ENCODE measurements at regions not wholly inside any gene's neighbourhood (a gene's known extent, or its start where the extent isn't known, plus 50 kb on each side); places are given as distances from the start of the nearest gene placed in this dataset.
A peak's percentile ranks its signal among the peaks of the same experiment; 100 is the strongest.

DNA sequence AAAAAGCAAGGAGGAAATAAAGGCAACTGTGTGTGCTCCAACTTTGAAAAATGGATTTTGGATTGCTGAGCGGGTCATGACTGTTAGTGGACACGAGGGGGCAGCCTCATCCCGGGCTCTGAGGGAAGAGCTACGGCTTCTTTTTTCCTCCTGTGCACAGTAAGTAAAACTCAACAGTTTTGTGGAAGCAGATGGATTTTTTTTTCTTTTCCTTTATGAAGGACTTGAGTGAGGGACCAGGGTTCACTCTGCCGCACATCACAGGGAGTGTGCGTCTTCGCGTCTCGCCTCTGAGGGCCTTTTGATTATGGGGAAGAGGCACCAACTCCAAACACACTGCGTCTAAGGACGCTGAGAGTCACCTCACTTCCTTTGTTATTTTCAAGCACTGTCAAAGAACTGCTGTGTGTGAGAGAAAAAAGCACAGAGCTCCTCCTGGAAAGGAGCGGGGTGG lies 80.3 kb upstream of the GOT2 start:
- Histone ChIP-seq H3K36me3 (ENCODE audit: insufficient read depth, low read length) (no peaks in the 10 kb centered on the region), H3K27me3 (ENCODE audit: insufficient read depth, low read length) (no peaks in the 10 kb centered on the region), H2AFZ (ENCODE audit: low read length) (peak overlapping the region; percentile 99), H3K4me1 (ENCODE audit: insufficient read depth, low read length) (peaks cover 4% of the 10 kb centered on the region), H4K20me1 (ENCODE audit: insufficient read depth, low read length) (no peaks in the 10 kb centered on the region), H3K4me2 (ENCODE audit: insufficient read depth, low read length) (peak overlapping the region; percentile 95), H3K27ac (ENCODE audit: low read depth, low read length) (no peak overlapping the region), H3K9me3 (ENCODE audit: low read depth, low read length) (no peaks in the 10 kb centered on the region), H3K4me3 (ENCODE audit: insufficient read depth, low read length) (peak overlapping the region; percentile 67), H3K79me2 (ENCODE audit: insufficient read depth, low read length) (no peaks in the 10 kb centered on the region)
- TF ChIP-seq, protein P1, sequence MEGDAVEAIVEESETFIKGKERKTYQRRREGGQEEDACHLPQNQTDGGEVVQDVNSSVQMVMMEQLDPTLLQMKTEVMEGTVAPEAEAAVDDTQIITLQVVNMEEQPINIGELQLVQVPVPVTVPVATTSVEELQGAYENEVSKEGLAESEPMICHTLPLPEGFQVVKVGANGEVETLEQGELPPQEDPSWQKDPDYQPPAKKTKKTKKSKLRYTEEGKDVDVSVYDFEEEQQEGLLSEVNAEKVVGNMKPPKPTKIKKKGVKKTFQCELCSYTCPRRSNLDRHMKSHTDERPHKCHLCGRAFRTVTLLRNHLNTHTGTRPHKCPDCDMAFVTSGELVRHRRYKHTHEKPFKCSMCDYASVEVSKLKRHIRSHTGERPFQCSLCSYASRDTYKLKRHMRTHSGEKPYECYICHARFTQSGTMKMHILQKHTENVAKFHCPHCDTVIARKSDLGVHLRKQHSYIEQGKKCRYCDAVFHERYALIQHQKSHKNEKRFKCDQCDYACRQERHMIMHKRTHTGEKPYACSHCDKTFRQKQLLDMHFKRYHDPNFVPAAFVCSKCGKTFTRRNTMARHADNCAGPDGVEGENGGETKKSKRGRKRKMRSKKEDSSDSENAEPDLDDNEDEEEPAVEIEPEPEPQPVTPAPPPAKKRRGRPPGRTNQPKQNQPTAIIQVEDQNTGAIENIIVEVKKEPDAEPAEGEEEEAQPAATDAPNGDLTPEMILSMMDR (IDR thresholded peaks at IDR 0.05; ENCODE audit: extremely low read depth, low read depth, low read length) = peak; percentile 95
- peak; percentile 82 for DNase-seq (ENCODE audit: insufficient read length, low spot score, missing footprints)

DNA sequence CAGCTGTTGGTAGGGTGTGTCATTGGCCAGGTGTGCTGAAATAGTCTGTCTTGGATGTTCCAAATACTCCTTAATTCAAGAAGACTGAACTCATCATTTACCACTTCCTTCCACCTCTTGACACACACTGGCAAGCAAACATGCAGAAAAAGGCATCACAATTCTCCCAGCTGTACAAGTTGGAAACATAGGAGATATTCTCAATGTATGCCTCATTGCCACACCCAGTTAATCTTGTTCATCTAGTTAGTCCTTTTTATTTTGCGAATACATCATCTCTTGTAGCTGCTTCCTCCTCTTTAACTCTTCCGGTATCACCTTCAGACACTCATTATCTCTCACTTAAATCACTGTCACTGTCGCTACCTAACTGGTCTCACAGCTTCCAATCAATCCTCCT lies 75.1 kb upstream of the GOT2 start:
- Histone ChIP-seq H4K20me1 (ENCODE audit: insufficient read depth, low read length) (no peaks in the 10 kb centered on the region), H3K9me3 (ENCODE audit: low read depth, low read length) (no peaks in the 10 kb centered on the region), H3K4me2 (ENCODE audit: insufficient read depth, low read length) (no peak overlapping the region), H3K4me1 (ENCODE audit: insufficient read depth, low read length) (no peaks in the 10 kb centered on the region), H3K4me3 (ENCODE audit: insufficient read depth, low read length) (no peak overlapping the region), H3K79me2 (ENCODE audit: insufficient read depth, low read length) (no peaks in the 10 kb centered on the region), H3K27me3 (ENCODE audit: insufficient read depth, low read length) (no peaks in the 10 kb centered on the region), H3K36me3 (ENCODE audit: insufficient read depth, low read length) (no peaks in the 10 kb centered on the region), H3K27ac (ENCODE audit: low read depth, low read length) (no peak overlapping the region), H2AFZ (ENCODE audit: low read length) (no peak overlapping the region)
- TF ChIP-seq, protein P1 (IDR thresholded peaks at IDR 0.05; ENCODE audit: extremely low read depth, low read depth, low read length) = no peak
- no peak for DNase-seq (ENCODE audit: insufficient read length, low spot score, missing footprints)

DNA sequence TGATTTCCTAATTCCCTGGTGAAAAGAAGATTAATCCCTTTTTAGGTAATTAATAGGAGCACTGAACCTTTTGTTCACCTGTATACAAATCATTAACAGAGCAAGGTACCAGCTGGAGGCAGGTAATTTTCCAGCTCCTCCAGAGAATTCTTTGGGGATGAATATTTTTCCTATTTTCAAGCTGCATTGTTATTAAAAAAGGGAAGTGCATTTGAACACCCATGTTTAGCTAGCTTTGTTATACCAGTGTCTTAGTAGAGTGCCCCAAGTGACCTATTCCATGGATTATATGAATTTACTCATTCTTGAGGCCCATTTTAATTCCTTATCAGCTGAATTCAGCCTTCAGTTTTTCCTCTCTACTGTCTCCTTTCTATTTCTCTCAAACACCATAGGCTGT lies 73.2 kb upstream of the GOT2 start:
- H3K27me3 ChIP-seq (ENCODE audit: insufficient read depth, low read length) = no peaks in the 10 kb centered on the region
- H4K20me1 ChIP-seq (ENCODE audit: insufficient read depth, low read length) = no peaks in the 10 kb centered on the region
- no peak overlapping the region for H3K27ac ChIP-seq (ENCODE audit: low read depth, low read length)
- H3K4me2 ChIP-seq (ENCODE audit: insufficient read depth, low read length) = no peak overlapping the region
- H3K9me3 ChIP-seq (ENCODE audit: low read depth, low read length) = no peaks in the 10 kb centered on the region
- no peak for DNase-seq (ENCODE audit: insufficient read length, low spot score, missing footprints)
- no peak overlapping the region for H2AFZ ChIP-seq (ENCODE audit: low read length)
- H3K36me3 ChIP-seq (ENCODE audit: insufficient read depth, low read length) = no peaks in the 10 kb centered on the region
- no peaks in the 10 kb centered on the region for H3K4me1 ChIP-seq (ENCODE audit: insufficient read depth, low read length)
- TF ChIP-seq, protein P1 (IDR thresholded peaks at IDR 0.05; ENCODE audit: extremely low read depth, low read depth, low read length) = no peak
- no peaks in the 10 kb centered on the region for H3K79me2 ChIP-seq (ENCODE audit: insufficient read depth, low read length)
- no peak overlapping the region for H3K4me3 ChIP-seq (ENCODE audit: insufficient read depth, low read length)

- no peaks in the 10 kb centered on the region for H3K9me3 ChIP-seq (ENCODE audit: low read depth, low read length)
- H3K79me2 ChIP-seq (ENCODE audit: insufficient read depth, low read length) = no peaks in the 10 kb centered on the region
These were observed 67.7 kb upstream of the GOT2 start for GRCh38 chr16:58801838-58802237.

More at GRCh38 chr16:58801838-58802237, 67.7 kb upstream of the GOT2 start:
- no peak overlapping the region for H3K27ac ChIP-seq (ENCODE audit: low read depth, low read length)
- TF ChIP-seq, protein P1 (IDR thresholded peaks at IDR 0.05; ENCODE audit: extremely low read depth, low read depth, low read length) = no peak
- no peak overlapping the region for H3K4me3 ChIP-seq (ENCODE audit: insufficient read depth, low read length)
- no peak overlapping the region for H3K4me2 ChIP-seq (ENCODE audit: insufficient read depth, low read length)
- H4K20me1 ChIP-seq (ENCODE audit: insufficient read depth, low read length) = no peaks in the 10 kb centered on the region
- H2AFZ ChIP-seq (ENCODE audit: low read length) = no peak overlapping the region
- H3K27me3 ChIP-seq (ENCODE audit: insufficient read depth, low read length) = no peaks in the 10 kb centered on the region
- no peaks in the 10 kb centered on the region for H3K36me3 ChIP-seq (ENCODE audit: insufficient read depth, low read length)
- DNase-seq (ENCODE audit: insufficient read length, low spot score, missing footprints) = no peak
- H3K4me1 ChIP-seq (ENCODE audit: insufficient read depth, low read length) = no peaks in the 10 kb centered on the region
